NCI-H226 (cell line): ENCODE measurements at regions not wholly inside any gene's neighbourhood (a gene's known extent, or its start where the extent isn't known, plus 50 kb on each side); places are given as distances from the start of the nearest gene placed in this dataset.
A peak's percentile ranks its signal among the peaks of the same experiment; 100 is the strongest.

ENCODE experiments used
- DNase-seq: peaks from one replicate; pipeline ENCODE4 v3.0.0-alpha.2; 2015

DNA sequence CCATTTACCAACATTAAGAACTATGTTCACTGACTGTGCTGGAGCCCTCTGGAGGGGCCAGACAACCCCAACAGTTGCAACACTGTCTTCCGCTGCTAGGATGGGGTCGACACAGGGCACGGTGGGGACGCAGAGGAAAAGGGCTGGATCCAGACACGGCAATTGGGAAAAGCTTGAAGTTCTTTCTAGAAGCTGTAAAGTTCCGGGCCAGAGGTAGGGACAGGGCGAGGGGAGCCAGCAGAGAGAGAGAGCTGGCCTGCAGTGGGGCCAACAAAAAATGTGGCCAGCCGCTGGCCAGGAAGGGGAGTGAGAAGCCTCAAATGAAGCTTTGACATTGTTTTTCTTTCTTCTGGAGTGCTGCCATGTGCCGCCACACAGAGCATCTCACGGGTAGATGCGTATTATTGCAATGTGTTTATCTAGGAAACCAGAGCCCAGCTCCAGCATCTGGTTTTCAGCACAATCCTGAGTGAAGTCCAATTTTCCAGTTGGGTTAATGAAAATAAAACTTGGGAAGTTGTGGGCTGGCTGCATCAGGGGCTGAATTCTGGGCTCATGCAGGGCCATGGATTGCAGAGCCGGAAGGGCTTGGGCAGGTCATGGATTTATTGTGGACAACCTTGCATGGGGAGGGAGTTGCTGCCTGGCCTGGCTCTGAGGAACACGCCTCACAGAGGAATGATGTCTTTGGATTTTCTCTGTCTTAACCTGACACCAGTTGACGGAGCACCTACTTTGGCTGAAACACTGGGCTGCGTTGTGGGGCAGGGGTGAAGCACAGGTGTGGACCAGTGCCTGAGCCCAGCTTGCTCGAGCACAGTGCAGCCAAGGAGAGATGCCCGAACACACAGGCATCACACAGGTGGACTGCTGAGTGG is 67.6 kb upstream of the AMPD3 start:
- DNase-seq, result no peak

DNA sequence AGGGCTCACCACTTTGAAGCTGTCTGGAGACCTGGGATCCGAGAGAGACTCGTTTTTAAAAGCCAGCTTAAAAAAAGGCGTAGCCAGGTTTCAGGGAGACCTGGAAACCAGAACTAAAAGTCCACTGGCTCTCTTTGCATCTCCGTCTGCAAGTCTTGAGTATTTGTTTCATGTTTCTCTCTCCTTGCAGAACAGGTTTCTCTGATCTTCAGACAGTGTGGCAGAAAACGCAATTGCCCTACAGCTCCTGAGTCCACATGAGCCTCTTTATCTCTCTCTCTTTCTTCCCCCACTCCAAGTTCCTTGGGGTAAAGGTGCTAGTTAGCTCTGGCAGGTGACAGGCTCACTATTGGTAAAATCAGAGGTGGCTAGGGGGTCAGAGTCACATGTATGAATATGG is 67.0 kb upstream of the AMPD3 start:
- no peak for DNase-seq

DNA sequence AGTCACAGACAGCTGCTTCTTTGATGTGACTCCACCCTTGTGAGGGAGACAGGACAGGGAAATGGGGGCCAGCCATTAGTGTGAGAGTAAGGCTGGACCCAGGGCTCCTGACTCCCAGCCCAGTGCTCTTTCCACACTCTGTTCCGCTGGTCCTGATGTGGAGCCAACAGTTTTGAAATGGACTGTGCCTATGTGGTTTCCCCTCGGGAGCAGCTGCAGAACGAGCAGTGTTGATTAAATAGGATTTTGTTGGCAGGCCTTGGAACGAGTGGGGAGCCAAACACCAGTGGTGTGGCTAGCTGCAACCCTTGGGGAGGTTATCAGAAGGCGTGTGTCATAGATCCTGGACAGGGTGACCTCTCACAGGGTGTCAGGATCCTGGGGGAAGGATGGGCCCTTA is 66.5 kb upstream of the AMPD3 start:
- no peak for DNase-seq

DNA sequence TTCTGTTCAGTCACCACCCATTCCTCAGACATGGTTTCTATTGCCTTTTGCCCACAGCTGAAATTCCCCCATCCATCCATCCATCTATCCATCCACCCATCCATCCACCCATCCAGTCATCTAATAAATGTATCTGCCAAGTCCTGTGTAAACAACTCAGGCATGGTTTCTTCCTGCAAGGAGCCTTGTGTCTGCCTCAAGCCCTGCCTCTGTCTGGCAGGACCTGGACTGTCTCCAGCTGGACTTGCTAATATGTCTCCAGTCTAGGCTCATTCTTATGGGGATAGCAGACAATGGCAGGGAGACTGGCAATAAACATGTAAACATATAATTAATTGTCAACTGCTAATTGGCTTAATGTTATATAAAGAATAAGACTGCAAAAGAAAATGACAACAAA is 64.7 kb upstream of the AMPD3 start:
- no peak for DNase-seq

DNA sequence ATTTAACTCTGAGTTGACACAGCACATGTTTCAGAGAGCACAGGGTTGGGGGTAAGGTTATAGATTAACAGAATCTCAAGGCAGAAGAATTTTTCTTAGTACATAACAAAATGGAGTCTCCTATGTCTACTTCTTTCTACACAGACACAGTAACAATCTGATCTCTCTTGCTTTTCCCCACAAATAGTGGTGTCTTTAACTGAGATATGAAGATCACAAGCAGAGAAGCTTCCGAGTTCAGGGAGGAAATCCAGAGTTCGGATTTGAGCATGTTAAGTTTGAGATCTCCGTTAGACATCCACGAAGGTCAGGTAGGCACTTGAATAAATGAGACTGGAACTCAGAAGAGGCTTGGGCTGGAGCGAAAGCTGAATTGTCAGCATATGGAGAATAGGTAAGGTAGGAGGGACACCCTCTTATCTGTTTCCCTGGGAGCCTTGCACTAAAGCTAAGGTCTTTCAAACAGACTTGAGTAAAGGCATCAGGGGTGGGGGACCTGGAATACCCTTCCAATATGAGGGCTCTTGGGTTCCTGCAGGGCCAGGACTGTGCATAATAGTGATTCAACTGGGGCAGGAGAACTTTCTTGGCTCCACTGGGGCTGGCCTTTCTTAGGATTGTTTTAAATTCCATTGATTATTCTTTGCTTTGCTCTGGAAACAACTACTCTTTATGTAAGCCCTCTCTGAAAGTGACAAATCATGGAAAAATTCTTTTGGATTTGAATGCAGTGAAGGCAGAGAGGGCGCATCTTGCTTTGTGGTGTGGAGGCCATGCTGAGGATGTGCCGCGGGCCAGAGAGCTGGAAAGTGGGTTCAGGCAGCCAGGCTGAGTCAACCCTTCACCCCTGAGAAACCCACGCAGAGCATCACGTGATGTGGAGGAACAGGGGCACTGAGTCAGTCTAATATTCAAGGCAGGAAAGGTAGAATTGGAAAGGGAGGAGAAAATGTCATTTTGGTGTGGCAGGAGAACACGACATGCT is 62.7 kb upstream of the AMPD3 start:
- no peak for DNase-seq

DNA sequence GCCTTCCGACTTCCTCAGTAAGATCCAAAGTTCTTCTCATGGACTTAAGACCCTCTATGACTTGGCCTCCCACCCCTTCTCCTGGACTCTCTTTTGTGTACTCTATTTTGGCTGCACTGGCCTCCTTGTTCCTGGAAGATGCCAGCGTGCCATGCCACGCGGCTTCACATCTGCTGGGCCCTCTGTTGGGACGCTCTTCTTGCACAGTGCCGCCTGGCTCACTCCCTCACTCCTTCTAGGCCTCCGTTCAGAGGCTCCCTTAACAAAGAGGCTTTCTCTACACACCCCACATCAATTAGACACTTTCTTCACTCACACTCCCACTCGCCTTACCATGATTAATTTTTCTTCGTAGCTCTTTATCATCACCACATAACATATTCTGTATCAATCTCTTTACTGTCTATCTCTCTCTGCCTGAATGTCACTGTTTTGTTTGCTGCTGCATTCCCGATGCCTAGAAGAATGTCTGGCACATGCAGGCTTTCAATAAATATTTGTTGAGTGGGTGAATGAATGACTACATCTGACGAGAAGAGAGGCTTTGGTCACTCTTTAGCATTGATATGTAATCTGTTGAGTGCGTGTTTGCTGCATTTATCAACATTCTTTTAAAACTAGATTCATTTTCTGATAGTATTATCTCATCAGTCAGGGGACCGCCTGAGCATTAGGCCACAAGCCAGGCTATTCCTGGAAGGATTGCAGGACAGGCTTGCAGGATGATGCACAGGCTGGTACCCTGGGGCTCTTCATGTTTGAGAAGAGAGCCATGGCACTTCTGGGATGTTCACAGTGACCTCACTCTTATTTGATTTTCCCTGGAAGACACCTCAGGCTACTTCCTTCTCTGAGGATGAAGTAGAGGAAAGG is 60.6 kb upstream of the AMPD3 start:
- peak; percentile 46 for DNase-seq

DNA sequence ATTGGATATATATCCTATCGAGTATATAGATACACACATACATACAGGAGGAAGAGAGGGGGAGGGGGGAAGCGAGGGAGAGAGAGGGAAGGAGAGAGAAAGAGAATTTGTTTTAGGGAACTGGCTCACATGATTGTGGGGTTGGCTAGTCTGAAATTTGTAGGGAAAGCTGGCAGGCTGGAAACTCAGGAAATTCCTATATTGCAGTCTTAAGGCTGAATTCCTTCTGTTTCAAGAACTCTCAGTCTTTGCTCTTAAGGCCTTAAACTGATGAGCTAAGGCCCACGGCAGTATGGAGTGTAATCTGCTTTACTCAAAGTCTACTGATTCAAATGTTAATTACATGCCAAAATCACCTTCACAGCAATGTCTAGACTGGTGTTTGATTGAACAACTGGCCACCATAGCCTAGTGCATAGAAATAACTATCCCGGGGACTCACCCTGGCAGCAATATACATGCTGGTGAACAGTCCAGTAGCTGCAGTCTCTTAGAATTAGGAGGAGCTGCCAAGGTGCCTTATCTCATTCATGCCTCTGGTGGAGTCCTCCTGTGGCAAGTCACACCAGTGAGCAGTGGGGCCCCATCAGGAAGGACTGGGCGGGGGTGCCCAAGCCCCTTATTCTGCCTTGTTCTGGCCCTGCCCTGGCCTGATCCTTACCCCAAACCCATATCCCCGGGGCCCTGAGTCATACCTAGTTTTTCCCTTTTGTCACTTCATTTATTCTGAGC is 59.7 kb upstream of the AMPD3 start:
- DNase-seq, result no peak

DNA sequence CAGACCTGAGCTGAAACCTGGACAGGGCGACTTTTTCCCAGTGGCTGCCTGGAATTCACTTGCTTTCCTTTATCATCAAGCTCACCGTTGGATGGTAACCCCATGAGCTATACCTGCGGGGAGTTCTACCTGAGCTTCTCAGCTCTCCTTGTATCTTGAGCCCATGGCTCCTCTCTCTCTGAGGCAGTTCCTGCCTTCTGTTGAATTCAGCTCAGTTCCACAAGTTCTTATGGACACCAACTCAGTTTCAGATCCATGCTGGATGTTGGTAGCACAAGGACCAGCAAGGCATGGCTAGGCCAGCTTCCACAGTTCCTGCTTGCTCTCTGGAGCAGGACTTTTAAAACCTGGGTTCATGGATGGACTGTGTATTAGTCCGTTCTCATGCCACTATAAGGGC is 58.3 kb upstream of the AMPD3 start:
- DNase-seq, result no peak

DNA sequence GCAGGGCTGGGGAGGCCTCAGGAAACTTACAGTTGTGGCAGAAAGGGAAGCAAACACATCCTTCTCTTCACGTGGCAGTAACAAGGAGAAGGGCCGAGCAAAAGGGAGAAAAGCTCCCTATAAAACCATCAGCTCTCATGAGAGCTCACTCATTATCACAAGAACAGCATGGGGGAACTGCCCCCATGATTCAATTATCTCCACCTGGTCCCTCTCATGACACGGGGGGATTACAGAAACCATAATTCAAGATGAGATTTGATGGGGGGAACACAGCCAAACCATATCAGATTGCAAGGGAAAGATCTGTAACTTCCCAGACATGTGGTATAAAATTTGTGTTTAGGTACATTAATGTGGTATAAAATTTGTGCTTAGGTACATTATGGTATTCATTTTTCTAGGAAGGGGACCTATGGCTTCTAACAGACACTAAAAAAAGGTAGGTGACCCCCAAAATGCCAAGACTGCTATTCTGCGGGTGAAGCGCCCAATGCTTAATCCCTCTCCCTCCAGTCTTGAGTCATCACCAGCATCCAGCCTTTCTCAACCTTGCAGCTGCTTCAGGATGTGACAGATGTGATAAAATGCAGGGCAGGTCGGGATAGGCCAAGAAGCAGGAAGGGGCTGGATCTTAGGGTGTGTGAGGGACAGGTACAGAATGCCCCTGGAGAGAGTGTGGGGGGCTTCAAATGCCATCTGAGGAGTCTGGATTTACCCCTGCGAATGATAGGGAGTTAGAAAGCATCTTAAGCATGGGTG is 57.7 kb upstream of the AMPD3 start:
- no peak for DNase-seq

DNA sequence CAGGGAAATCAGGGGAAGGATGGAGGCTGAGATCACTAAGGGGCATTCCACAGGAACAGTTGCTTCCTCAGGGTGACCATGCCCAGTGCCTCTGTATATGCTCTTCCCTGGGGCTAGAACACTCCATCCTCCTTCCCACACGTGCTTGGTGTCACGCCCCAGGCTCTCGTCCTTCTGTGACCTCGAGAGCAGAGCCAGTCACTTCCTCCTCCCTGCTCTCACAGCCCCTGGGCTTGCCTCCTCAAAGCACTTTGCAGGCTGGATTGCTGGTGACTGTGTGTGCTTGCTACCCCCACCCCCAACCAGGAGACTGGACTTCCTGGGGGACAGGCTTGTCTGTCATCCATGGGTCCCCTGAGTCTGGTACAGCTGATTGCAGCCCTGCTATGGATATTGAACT is 56.5 kb upstream of the AMPD3 start:
- no peak for DNase-seq

DNA sequence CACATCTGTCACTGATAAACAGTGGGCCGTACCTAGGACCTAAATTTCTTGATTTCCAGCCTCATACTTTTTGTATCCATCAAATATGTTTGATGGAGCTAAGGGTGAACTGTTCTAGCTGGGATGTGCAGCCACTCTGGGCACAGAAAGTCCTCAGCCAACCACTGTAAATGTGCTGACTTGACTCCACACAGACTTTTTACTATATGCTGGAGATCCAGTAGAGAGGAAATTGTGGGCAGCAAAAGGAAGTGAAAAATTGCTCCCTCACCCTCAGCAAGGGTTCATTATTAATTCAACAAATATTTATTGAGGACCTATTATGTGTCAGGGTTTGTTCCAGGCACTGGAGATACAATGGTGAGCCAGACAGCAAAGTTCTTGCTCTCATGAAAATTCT is 54.2 kb upstream of the AMPD3 start:
- DNase-seq, result peak; percentile 37

DNA sequence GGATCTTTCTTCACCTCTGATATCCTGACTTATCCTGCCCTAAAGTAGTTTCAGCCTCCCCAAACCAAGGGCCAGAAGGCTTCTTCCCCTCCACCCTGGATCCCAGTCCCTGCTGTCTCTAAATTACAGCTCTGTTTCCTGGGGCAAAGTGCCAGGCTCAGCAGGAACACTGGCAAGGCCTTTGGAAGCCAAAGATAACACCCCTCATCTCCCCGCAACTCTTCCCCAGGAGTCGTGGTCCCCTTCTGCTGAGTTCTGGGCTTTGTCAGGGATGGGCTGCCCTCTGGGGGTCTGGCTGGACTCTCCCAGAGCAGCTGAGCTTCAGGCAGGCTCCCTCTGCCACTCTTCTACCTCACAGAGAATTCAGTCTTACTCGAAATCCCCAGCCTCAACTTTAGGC is 53.8 kb upstream of the AMPD3 start:
- DNase-seq, result no peak

DNA sequence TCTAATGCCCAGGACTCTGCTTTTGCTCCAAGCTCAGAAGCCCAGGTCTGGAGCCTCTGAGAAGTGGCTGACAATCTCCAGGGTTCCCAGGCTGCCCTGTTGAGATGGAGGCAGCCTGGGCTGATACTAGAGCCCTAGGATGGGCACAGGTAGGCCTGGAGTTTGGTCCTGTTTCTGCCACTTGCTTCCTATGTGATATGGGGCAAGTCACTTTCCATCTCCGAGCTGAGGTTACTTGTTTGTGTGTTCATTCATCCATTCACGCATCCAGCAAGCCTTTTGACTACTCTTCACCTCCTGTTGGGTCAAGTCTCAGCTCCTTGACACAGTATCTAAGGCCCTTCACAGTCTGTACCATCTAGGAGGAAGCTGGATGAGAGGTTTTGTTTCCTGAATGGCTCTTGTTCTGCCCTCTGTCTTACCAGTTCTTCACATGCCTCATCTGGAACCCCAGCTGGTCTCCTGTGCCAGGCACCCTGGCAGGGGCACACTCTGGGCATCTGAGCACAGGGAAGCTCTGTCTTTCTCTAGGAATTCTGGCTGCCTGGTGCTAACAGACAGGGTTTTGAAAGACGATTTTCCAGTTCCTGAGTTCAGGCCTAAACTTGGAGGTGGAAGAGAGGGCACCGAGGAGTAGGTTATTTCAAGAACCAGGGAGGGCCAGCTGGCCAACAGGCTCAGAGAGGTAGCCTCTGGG is 53.2 kb upstream of the AMPD3 start:
- no peak for DNase-seq
